CD14-positive monocyte (primary cell): ENCODE measurements at regions not wholly inside any gene's neighbourhood (a gene's known extent, or its start where the extent isn't known, plus 50 kb on each side); places are given as distances from the start of the nearest gene placed in this dataset.

ENCODE experiments used
- DNase-seq, 3 donors: peaks; one replicate each; pipeline ENCODE4 v3.0.0-alpha.2; 2011 to 2022
- H2AFZ ChIP-seq: 2 replicates; pipeline ENCODE4 v1.6.0; 2012; ENCODE audit warnings: mild to moderate bottlenecking, low read depth, low read length, inconsistent platforms; ENCODE audit not compliant: insufficient read depth, poor library complexity, severe bottlenecking
- H3K27ac ChIP-seq, 2 donors: 1 replicate in 1 of 2; 2 replicates in 1 of 2; pipeline ENCODE4 v1.5.1; 2012 to 2013; ENCODE audit warnings: low read length in 2 of 2, control low read depth in 1 of 2, inconsistent platforms in 1 of 2, low read depth in 1 of 2, mild to moderate bottlenecking in 1 of 2
- H3K27me3 ChIP-seq, 2 donors: one replicate each; pipeline versions ENCODE4 v1.6.0 to v1.6.1; 2011 to 2013; ENCODE audit warnings: low read length in 2 of 2; ENCODE audit not compliant: control insufficient read depth in 2 of 2, insufficient read depth in 2 of 2
- H3K36me3 ChIP-seq, 2 donors: replicated peaks in 1 of 2; 1 replicate in 1 of 2; 2 replicates in 1 of 2; pipeline versions ENCODE4 v1.5.1 to v1.6.1; 2012 to 2013; ENCODE audit warnings: low read length in 2 of 2, control low read depth in 1 of 2, inconsistent platforms in 1 of 2, mild to moderate bottlenecking in 1 of 2; ENCODE audit not compliant: insufficient read depth in 2 of 2, control insufficient read depth in 1 of 2
- H3K4me1 ChIP-seq, 2 donors: 1 replicate in 1 of 2; 2 replicates in 1 of 2; pipeline versions ENCODE4 v1.5.1 to v1.6.1; 2012 to 2013; ENCODE audit warnings: low read length in 2 of 2, control low read depth in 1 of 2, inconsistent platforms in 1 of 2, mild to moderate bottlenecking in 1 of 2, moderate library complexity in 1 of 2; ENCODE audit not compliant: insufficient read depth in 2 of 2, control insufficient read depth in 1 of 2
- H3K4me2 ChIP-seq: replicated peaks from 2 replicates; pipeline ENCODE3; 2012; ENCODE audit warnings: low read length, moderate library complexity, mild to moderate bottlenecking; ENCODE audit not compliant: poor library complexity, severe bottlenecking; ENCODE audit errors: extremely low read depth
- H3K4me3 ChIP-seq, 3 experiments: fragments of 200-600 bp in 1 of 3; sonication (generic) in 1 of 3; replicated peaks in 1 of 3; 1 replicate in 2 of 3; 2 replicates in 1 of 3; pipeline ENCODE4 v1.5.1; 2011 to 2013; ENCODE audit warnings: low read length in 3 of 3, mild to moderate bottlenecking in 3 of 3, control low read depth in 2 of 3, low read depth in 2 of 3, inconsistent platforms in 1 of 3, moderate library complexity in 1 of 3
- H3K79me2 ChIP-seq: 2 replicates; pipeline ENCODE4 v1.6.0; 2012; ENCODE audit warnings: mild to moderate bottlenecking, control low read depth, inconsistent platforms, low read length, moderate library complexity; ENCODE audit not compliant: insufficient read depth
- H3K9ac ChIP-seq: 2 replicates; pipeline ENCODE4 v1.6.0; 2017; ENCODE audit warnings: low read length, mild to moderate bottlenecking; ENCODE audit not compliant: insufficient read depth, poor library complexity, severe bottlenecking
- H3K9me3 ChIP-seq, 2 donors: replicated peaks in 1 of 2; 1 replicate in 1 of 2; 2 replicates in 1 of 2; pipeline versions ENCODE4 v1.5.1 to v1.6.1; 2012 to 2013; ENCODE audit warnings: low read length in 2 of 2, control low read depth in 1 of 2; ENCODE audit not compliant: control insufficient read depth in 1 of 2, insufficient read depth in 1 of 2
- H4K20me1 ChIP-seq: 2 replicates; pipeline ENCODE4 v1.6.0; 2012; ENCODE audit warnings: mild to moderate bottlenecking, low read length, control low read depth, moderate library complexity; ENCODE audit not compliant: insufficient read depth
- H3K27ac Mint-ChIP-seq, 7 donors: one replicate each; pipeline ENCODE4 v1.8.0; 2020; ENCODE audit warnings: mild to moderate bottlenecking in 7 of 7, mixed read lengths in 7 of 7, moderate library complexity in 6 of 7, inconsistent platforms in 2 of 7
- H3K27me3 Mint-ChIP-seq, 3 donors: one replicate each; pipeline ENCODE4 v1.8.0; 2021 to 2022; ENCODE audit warnings: low read depth in 3 of 3, mild to moderate bottlenecking in 3 of 3, mixed read lengths in 3 of 3, moderate library complexity in 3 of 3, inconsistent platforms in 1 of 3
- H3K36me3 Mint-ChIP-seq, 2 donors: one replicate each; pipeline ENCODE4 v1.8.0; 2020; ENCODE audit warnings: mixed read lengths in 2 of 2, inconsistent platforms in 1 of 2, mild to moderate bottlenecking in 1 of 2
- H3K4me1 Mint-ChIP-seq: one replicate; pipeline ENCODE4 v1.8.0; 2020; ENCODE audit warnings: mild to moderate bottlenecking, mixed read lengths
- H3K4me3 Mint-ChIP-seq, 2 donors: one replicate each; pipeline ENCODE4 v1.8.0; 2020; ENCODE audit warnings: mild to moderate bottlenecking in 2 of 2, mixed read lengths in 2 of 2, moderate library complexity in 1 of 2
- H3K9me3 Mint-ChIP-seq, 7 donors: one replicate each; pipeline ENCODE4 v1.8.0; 2020 to 2022; ENCODE audit warnings: mixed read lengths in 7 of 7, mild to moderate bottlenecking in 6 of 7, moderate library complexity in 6 of 7, inconsistent platforms in 2 of 7
- intact Hi-C, 2 donors: fragments of 100-400 bp; cut with micrococcal nuclease; formaldehyde crosslinking; loops; one replicate each; pipeline versions ENCODE4 v1.15.0 to v1.15.1; 2023
- TF ChIP-seq, protein P1 (sequence below): fragments of 200-600 bp; IDR thresholded peaks from one replicate; pipeline ENCODE4 v1.8.0; 2022; ENCODE audit warnings: antibody characterized with exemption, mild to moderate bottlenecking

DNA sequence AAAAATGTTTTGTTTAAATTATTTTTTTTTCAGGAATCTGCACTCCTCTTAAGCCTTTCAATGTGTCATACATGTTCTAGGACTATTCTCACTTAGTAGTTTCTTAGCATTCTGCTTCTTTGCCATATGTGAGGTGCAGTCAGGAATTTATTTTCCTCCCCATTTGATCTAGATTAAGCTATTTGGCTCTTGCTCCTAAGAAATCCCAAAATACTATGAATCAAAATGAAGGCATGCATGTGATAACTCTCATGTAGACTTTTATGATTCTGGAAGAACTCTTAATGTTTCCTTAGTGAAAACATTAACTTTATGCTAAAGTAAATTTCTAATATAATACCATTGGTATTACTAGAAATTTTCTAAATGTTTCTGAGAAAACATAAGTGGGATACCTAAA, 664.5 kb downstream of the RAPGEF2 start:
- Mint-ChIP-seq H3K36me3 (no peaks in the 10 kb centered on the region), H3K27ac (no peak overlapping the region), H3K4me1 (no peaks in the 10 kb centered on the region), H3K4me3 (no peak overlapping the region), H3K27me3 (peaks cover 0 to 1% (median 0%) of the 10 kb centered on the region in 3 donors), H3K9me3 (no peaks in the 10 kb centered on the region)
- H3K9ac ChIP-seq = no peak overlapping the region
- H3K36me3 ChIP-seq = no peaks in the 10 kb centered on the region
- H3K4me2 ChIP-seq = no peak overlapping the region
- no peaks in the 10 kb centered on the region for H3K4me1 ChIP-seq
- intact Hi-C loops = no loop called here
- H4K20me1 ChIP-seq = no peaks in the 10 kb centered on the region
- no peak overlapping the region for H3K27ac ChIP-seq
- no peak overlapping the region for H3K4me3 ChIP-seq
- H3K79me2 ChIP-seq = no peaks in the 10 kb centered on the region
- no peaks in the 10 kb centered on the region for H3K9me3 ChIP-seq
- no peaks in the 10 kb centered on the region for H3K27me3 ChIP-seq
- TF ChIP-seq, protein P1, sequence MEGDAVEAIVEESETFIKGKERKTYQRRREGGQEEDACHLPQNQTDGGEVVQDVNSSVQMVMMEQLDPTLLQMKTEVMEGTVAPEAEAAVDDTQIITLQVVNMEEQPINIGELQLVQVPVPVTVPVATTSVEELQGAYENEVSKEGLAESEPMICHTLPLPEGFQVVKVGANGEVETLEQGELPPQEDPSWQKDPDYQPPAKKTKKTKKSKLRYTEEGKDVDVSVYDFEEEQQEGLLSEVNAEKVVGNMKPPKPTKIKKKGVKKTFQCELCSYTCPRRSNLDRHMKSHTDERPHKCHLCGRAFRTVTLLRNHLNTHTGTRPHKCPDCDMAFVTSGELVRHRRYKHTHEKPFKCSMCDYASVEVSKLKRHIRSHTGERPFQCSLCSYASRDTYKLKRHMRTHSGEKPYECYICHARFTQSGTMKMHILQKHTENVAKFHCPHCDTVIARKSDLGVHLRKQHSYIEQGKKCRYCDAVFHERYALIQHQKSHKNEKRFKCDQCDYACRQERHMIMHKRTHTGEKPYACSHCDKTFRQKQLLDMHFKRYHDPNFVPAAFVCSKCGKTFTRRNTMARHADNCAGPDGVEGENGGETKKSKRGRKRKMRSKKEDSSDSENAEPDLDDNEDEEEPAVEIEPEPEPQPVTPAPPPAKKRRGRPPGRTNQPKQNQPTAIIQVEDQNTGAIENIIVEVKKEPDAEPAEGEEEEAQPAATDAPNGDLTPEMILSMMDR = no peak
- DNase-seq = no peak
- no peak overlapping the region for H2AFZ ChIP-seq

DNA sequence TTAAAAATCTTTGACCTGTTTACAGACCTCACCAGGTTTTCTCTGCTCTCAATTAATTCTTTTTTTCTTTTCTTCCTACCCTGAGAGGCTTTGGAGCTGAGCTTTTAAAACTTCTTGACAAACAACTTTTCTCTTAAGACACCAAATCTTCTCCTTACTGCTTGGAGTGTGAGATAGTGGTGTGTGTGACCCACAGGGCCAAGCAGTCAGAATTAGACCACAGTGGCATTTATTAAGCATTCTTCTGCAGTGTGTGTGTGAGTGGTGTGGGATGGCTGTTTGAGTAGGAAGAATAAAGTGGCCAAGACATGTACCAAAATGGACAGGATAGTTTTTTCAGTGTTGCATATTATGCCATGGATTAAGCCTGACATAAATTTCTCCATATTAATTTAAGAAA, 665.1 kb downstream of the RAPGEF2 start:
- H3K27me3 ChIP-seq = no peaks in the 10 kb centered on the region
- H3K9ac ChIP-seq = no peak overlapping the region
- no peak overlapping the region for H2AFZ ChIP-seq
- no peaks in the 10 kb centered on the region for H3K4me1 ChIP-seq
- H3K27ac ChIP-seq = no peak overlapping the region
- Mint-ChIP-seq H3K36me3 (no peaks in the 10 kb centered on the region), H3K27ac (no peak overlapping the region), H3K4me3 (no peak overlapping the region), H3K27me3 (peaks cover 0 to 1% (median 0%) of the 10 kb centered on the region in 3 donors), H3K4me1 (no peaks in the 10 kb centered on the region), H3K9me3 (peaks cover 0 to 2% (median 0%) of the 10 kb centered on the region in 7 donors)
- H3K4me3 ChIP-seq = no peak overlapping the region
- H3K9me3 ChIP-seq = no peaks in the 10 kb centered on the region
- intact Hi-C loops = no loop called here
- H3K4me2 ChIP-seq = no peak overlapping the region
- H4K20me1 ChIP-seq = no peaks in the 10 kb centered on the region
- no peaks in the 10 kb centered on the region for H3K79me2 ChIP-seq
- no peak for DNase-seq
- H3K36me3 ChIP-seq = no peaks in the 10 kb centered on the region
- TF ChIP-seq, protein P1 = no peak
